ENCODE measurements at regions not wholly inside any gene's neighbourhood (a gene's known extent, or its start where the extent isn't known, plus 50 kb on each side); places are given as distances from the start of the nearest gene placed in this dataset.

GRCh38 chr6:37550191-37550831 is 50.6 kb upstream of the CCDC167 start:
- no peak for DNase-seq
- H3K4me3 ChIP-seq (ENCODE audit: insufficient read depth, low read depth, low read length): no peak overlapping the region
- H3K27me3 ChIP-seq (ENCODE audit: control insufficient read depth, insufficient read depth, low read length): no peaks in the 10 kb centered on the region
- no peaks in the 10 kb centered on the region for H3K36me3 ChIP-seq (replicated peaks; ENCODE audit: control insufficient read depth, insufficient read depth, low read length)

DNA sequence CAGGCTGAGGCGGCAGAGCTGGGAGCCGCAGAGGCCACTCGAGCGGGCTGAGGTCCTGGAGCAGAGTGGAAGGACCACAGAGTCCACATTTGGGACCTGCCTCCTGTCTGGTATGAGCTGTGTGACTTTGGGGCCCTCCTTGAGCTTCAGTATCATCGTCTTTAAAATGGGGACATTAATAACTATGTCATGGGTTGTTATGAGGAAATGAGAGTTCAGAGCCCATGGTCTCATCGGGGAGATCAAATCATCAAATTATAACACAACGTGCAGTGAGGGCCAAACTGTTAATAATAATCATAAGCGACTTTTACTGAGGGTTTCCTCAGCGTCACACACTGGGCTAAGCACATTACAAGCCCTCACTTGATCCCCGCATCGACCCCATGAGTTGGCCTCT is 49.9 kb upstream of the CCDC167 start:
- H3K4me3 ChIP-seq (ENCODE audit: insufficient read depth, low read depth, low read length): no peak overlapping the region
- no peaks in the 10 kb centered on the region for H3K27me3 ChIP-seq (ENCODE audit: control insufficient read depth, insufficient read depth, low read length)
- no peaks in the 10 kb centered on the region for H3K36me3 ChIP-seq (replicated peaks; ENCODE audit: control insufficient read depth, insufficient read depth, low read length)
- DNase-seq: no peak

Data from H7 (cell line).